ENCODE measurements at regions not wholly inside any gene's neighbourhood (a gene's known extent, or its start where the extent isn't known, plus 50 kb on each side); places are given as distances from the start of the nearest gene placed in this dataset.

DNA sequence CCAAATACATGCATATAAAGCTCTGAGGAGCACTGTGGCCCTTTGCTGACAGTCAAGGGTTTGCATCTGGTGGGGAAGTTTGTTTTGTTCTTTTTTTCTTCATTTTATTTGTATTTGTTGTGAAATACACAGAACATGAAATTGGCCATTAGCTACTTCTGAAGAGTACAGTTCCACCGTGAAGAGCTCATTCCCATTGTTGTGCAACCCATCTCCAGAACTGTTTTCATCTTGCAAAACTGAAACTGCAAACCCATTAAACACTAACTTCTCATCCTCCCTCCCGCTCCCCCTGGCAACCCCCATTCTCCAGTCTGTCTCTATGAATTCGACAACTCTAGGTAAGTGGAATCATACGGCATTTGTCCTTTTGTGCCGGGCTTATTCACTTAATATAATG is 231.3 kb downstream of the TFAP2C start:
- TF ChIP-seq EP300 (IDR thresholded peaks at IDR 0.05; ENCODE audit: borderline replicate concordance in 1 of 2, control insufficient read depth in 1 of 2, low read depth in 2 of 2, low read length in 2 of 2) (no peak), TCF7 (IDR thresholded peaks at IDR 0.05; ENCODE audit: borderline replicate concordance) (no peak), RCOR1 (conservative IDR thresholded peaks at IDR 0.05; ENCODE audit: low read depth, low read length) (no peak), POLR2AphosphoS5 (IDR thresholded peaks at IDR 0.05; ENCODE audit: low read length) (no peak)
- TF ChIP-seq, protein P1, sequence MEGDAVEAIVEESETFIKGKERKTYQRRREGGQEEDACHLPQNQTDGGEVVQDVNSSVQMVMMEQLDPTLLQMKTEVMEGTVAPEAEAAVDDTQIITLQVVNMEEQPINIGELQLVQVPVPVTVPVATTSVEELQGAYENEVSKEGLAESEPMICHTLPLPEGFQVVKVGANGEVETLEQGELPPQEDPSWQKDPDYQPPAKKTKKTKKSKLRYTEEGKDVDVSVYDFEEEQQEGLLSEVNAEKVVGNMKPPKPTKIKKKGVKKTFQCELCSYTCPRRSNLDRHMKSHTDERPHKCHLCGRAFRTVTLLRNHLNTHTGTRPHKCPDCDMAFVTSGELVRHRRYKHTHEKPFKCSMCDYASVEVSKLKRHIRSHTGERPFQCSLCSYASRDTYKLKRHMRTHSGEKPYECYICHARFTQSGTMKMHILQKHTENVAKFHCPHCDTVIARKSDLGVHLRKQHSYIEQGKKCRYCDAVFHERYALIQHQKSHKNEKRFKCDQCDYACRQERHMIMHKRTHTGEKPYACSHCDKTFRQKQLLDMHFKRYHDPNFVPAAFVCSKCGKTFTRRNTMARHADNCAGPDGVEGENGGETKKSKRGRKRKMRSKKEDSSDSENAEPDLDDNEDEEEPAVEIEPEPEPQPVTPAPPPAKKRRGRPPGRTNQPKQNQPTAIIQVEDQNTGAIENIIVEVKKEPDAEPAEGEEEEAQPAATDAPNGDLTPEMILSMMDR (IDR thresholded peaks at IDR 0.05 in 2 of 3, conservative IDR thresholded peaks at IDR 0.05 in 1 of 3; ENCODE audit: control insufficient read depth in 2 of 3, extremely low read depth in 1 of 3, insufficient read depth in 1 of 3, low read depth in 3 of 3, low read length in 3 of 3) = no peak
- TF ChIP-seq, protein P2, sequence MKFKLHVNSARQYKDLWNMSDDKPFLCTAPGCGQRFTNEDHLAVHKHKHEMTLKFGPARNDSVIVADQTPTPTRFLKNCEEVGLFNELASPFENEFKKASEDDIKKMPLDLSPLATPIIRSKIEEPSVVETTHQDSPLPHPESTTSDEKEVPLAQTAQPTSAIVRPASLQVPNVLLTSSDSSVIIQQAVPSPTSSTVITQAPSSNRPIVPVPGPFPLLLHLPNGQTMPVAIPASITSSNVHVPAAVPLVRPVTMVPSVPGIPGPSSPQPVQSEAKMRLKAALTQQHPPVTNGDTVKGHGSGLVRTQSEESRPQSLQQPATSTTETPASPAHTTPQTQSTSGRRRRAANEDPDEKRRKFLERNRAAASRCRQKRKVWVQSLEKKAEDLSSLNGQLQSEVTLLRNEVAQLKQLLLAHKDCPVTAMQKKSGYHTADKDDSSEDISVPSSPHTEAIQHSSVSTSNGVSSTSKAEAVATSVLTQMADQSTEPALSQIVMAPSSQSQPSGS (IDR thresholded peaks at IDR 0.05; ENCODE audit: low read length) = no peak
